Activated CD8-positive, alpha-beta T cell treated with anti-CD3 and anti-CD28 coated beads for 36 hours (primary cell): ENCODE measurements at regions not wholly inside any gene's neighbourhood (a gene's known extent, or its start where the extent isn't known, plus 50 kb on each side); places are given as distances from the start of the nearest gene placed in this dataset.

ENCODE experiments used
- ATAC-seq: fragments of 200-7000 bp; cut with Tn5 transposase; one replicate; pipeline ENCODE4 v1.10.0; 2021; ENCODE audit warnings: mild to moderate bottlenecking, moderate library complexity
- CTCF ChIA-PET: fragments of 350-600 bp; sonication (Branson Sonifier 250); formaldehyde crosslinking; loops from one replicate; lab custom pipeline; 2021; ENCODE audit warnings: antibody characterized with exemption; lab: Charles Lee
- POLR2A ChIA-PET: fragments of 350-600 bp; sonication (Branson Sonifier 250); formaldehyde crosslinking; loops from one replicate; lab custom pipeline; 2021; ENCODE audit warnings: antibody characterized with exemption; lab: Charles Lee
- DNase-seq: peaks from one replicate; pipeline ENCODE4 v3.0.0-alpha.2; 2020
- H3K27ac Mint-ChIP-seq: one replicate; pipeline ENCODE4 v1.8.0; 2021; ENCODE audit warnings: mild to moderate bottlenecking, mixed read lengths
- H3K27me3 Mint-ChIP-seq: one replicate; pipeline ENCODE4 v1.8.0; 2021; ENCODE audit warnings: mixed read lengths
- H3K36me3 Mint-ChIP-seq: one replicate; pipeline ENCODE4 v1.8.0; 2021; ENCODE audit warnings: low read depth, mixed read lengths
- H3K4me1 Mint-ChIP-seq: one replicate; pipeline ENCODE4 v1.8.0; 2021; ENCODE audit warnings: low read depth, mixed read lengths
- H3K4me3 Mint-ChIP-seq: one replicate; pipeline ENCODE4 v1.8.0; 2021; ENCODE audit warnings: mild to moderate bottlenecking, moderate library complexity, mixed read lengths
- H3K9me3 Mint-ChIP-seq: one replicate; pipeline ENCODE4 v1.8.0; 2021; ENCODE audit warnings: mixed read lengths
- CTCF ChIP-seq: fragments of 200-600 bp; IDR thresholded peaks from one replicate; pipeline ENCODE4 v1.8.0; 2022; ENCODE audit warnings: antibody characterized with exemption, mild to moderate bottlenecking
- intact Hi-C: fragments of 100-400 bp; cut with micrococcal nuclease; formaldehyde crosslinking; loops from one replicate; pipeline ENCODE4 v1.10.0; 2022

GRCh38 chr2:144015036-144015435 is 504.9 kb downstream of the ZEB2 start:
- Mint-ChIP-seq H3K27me3 (no peaks in the 10 kb centered on the region), H3K4me1 (peaks cover 2% of the 10 kb centered on the region), H3K36me3 (peaks cover 3% of the 10 kb centered on the region), H3K9me3 (no peaks in the 10 kb centered on the region), H3K27ac (no peak overlapping the region), H3K4me3 (no peak overlapping the region)
- no peak for TF ChIP-seq CTCF
- ChIA-PET POLR2A (no interaction called here), CTCF (interaction anchor here (0.7 kb wide), 2 partner anchors 8 to 488 kb away, joined by 3 to 5 read pairs; no protein-coding TSS in a partner anchor)
- ATAC-seq (no peak), DNase-seq (no peak)
- intact Hi-C loops = no loop called here

- no peaks in the 10 kb centered on the region for H3K27me3 Mint-ChIP-seq
- H3K36me3 Mint-ChIP-seq = peaks cover 2% of the 10 kb centered on the region
- no peak for TF ChIP-seq CTCF
- H3K4me3 Mint-ChIP-seq = no peak overlapping the region
- no peak overlapping the region for H3K27ac Mint-ChIP-seq
- ATAC-seq (no peak), DNase-seq (no peak)
- ChIA-PET CTCF (no interaction called here), POLR2A (no interaction called here)
- intact Hi-C loops = no loop called here
- no peaks in the 10 kb centered on the region for H3K9me3 Mint-ChIP-seq
- peaks cover under 1% of the 10 kb centered on the region for H3K4me1 Mint-ChIP-seq
Observed at GRCh38 chr2:144014103-144014502, 505.8 kb downstream of the ZEB2 start.

GRCh38 chr2:144012304-144012703 is 507.6 kb downstream of the ZEB2 start:
- Mint-ChIP-seq H3K27me3 (no peaks in the 10 kb centered on the region), H3K36me3 (peaks cover 2% of the 10 kb centered on the region), H3K9me3 (no peaks in the 10 kb centered on the region), H3K4me1 (no peaks in the 10 kb centered on the region), H3K27ac (no peak overlapping the region), H3K4me3 (no peak overlapping the region)
- ChIA-PET POLR2A (no interaction called here), CTCF (no interaction called here)
- TF ChIP-seq CTCF = no peak
- DNase-seq (no peak), ATAC-seq (no peak)
- intact Hi-C loops = no loop called here

- ATAC-seq = no peak
- Mint-ChIP-seq H3K36me3 (peaks cover 6% of the 10 kb centered on the region), H3K4me3 (no peak overlapping the region), H3K4me1 (no peaks in the 10 kb centered on the region), H3K27ac (no peak overlapping the region), H3K27me3 (no peaks in the 10 kb centered on the region), H3K9me3 (no peaks in the 10 kb centered on the region)
- TF ChIP-seq CTCF = no peak
- POLR2A ChIA-PET = no interaction called here
- intact Hi-C loops = no loop called here
- no peak for DNase-seq
- CTCF ChIA-PET = no interaction called here
Observed at GRCh38 chr2:144011553-144011952, 508.4 kb downstream of the ZEB2 start.

GRCh38 chr2:144011098-144011497 is 508.8 kb downstream of the ZEB2 start:
- Mint-ChIP-seq H3K36me3 (peaks cover 6% of the 10 kb centered on the region), H3K27me3 (no peaks in the 10 kb centered on the region), H3K9me3 (no peaks in the 10 kb centered on the region), H3K4me3 (no peak overlapping the region), H3K4me1 (no peaks in the 10 kb centered on the region), H3K27ac (no peak overlapping the region)
- no peak for ATAC-seq
- ChIA-PET POLR2A (no interaction called here), CTCF (interaction anchor here (0.7 kb wide), 1 partner anchor 9 kb away, joined by 3 read pairs; no protein-coding TSS in a partner anchor)
- TF ChIP-seq CTCF = no peak
- DNase-seq = no peak
- intact Hi-C loops = no loop called here
